22Rv1 (cell line): ENCODE measurements at regions not wholly inside any gene's neighbourhood (a gene's known extent, or its start where the extent isn't known, plus 50 kb on each side); places are given as distances from the start of the nearest gene placed in this dataset.
A peak's percentile ranks its signal among the peaks of the same experiment; 100 is the strongest.

Experiments
- H3K27ac ChIP-seq: fragments of 450-650 bp; 2 replicates; pipeline ENCODE4 v1.5.1; 2017
- CTCF ChIP-seq: fragments of 450-650 bp; IDR thresholded peaks from 2 replicates; pipeline ENCODE4 v1.5.1; 2017; ENCODE audit warnings: mild to moderate bottlenecking
- ZFX ChIP-seq: fragments of 450-650 bp; IDR thresholded peaks from 2 replicates; pipeline ENCODE4 v1.6.1; 2017; ENCODE audit warnings: antibody characterized with exemption, borderline replicate concordance

- TF ChIP-seq ZFX, result no peak
- TF ChIP-seq CTCF, result peak; percentile 95
- no peak overlapping the region for H3K27ac ChIP-seq
Observed at GRCh38 chr3:39000008-39000450, 51.7 kb downstream of the SCN11A start.

GRCh38 chr3:38998086-38998485 lies 53.7 kb downstream of the SCN11A start:
- no peak overlapping the region for H3K27ac ChIP-seq
- TF ChIP-seq CTCF (no peak), ZFX (no peak)

- TF ChIP-seq ZFX (no peak), CTCF (no peak)
- no peak overlapping the region for H3K27ac ChIP-seq
Observed at GRCh38 chr3:38996193-38996592, 55.6 kb downstream of the SCN11A start.

- TF ChIP-seq ZFX (no peak), CTCF (no peak)
- no peak overlapping the region for H3K27ac ChIP-seq
Observed at GRCh38 chr3:38994251-38994650, 57.5 kb downstream of the SCN11A start.

GRCh38 chr3:38992117-38992760 lies 59.5 kb downstream of the SCN11A start:
- no peak overlapping the region for H3K27ac ChIP-seq
- TF ChIP-seq CTCF (no peak), ZFX (no peak)

GRCh38 chr3:38990621-38991020 lies 61.1 kb downstream of the SCN11A start:
- no peak for TF ChIP-seq CTCF
- no peak for TF ChIP-seq ZFX
- H3K27ac ChIP-seq, result no peak overlapping the region

- no peak overlapping the region for H3K27ac ChIP-seq
- TF ChIP-seq ZFX (no peak), CTCF (no peak)
Observed at GRCh38 chr3:38989917-38990510, 61.7 kb downstream of the SCN11A start.
